HepG2 (cell line): ENCODE measurements at regions not wholly inside any gene's neighbourhood (a gene's known extent, or its start where the extent isn't known, plus 50 kb on each side); places are given as distances from the start of the nearest gene placed in this dataset.

ENCODE experiments used
- ATAC-seq: fragments of 200-7000 bp; cut with Tn5 transposase; 3 replicates; pipeline ENCODE4 v1.9.1; 2020; ENCODE audit warnings: mild to moderate bottlenecking, moderate library complexity
- BruUV-seq: library from RNA; stranded (reverse); fragments of 400-500 nt; replicated peaks from 2 replicates; lab custom pipeline; 2021; lab: Mats Ljungman, UMichigan
- CTCF ChIA-PET: fragments of 300-600 bp; formaldehyde crosslinking; extraction: SDS; loops from one replicate; lab custom pipeline; 2021; ENCODE audit warnings: low total read pairs, inconsistent platforms, low intra/inter-chr PET ratio; lab: Yijun Ruan, JAX
- POLR2A ChIA-PET: fragments of 350-600 bp; sonication (Branson Sonifier 250); formaldehyde crosslinking; loops from one replicate; lab custom pipeline; 2020; ENCODE audit warnings: antibody characterized with exemption, inconsistent platforms; lab: Yijun Ruan, JAX
- DNase-seq: peaks from one replicate; pipeline ENCODE4 v3.0.0-alpha.2; 2015; ENCODE audit warnings: low spot score
- FAIRE-seq: peaks from 3 replicates; lab custom pipeline; 2011; peaks lifted over from hg19 to GRCh38; lab: Jason Lieb, UNC
- H2AFZ ChIP-seq: one replicate; pipeline ENCODE4 v1.6.1; 2011; ENCODE audit warnings: low read length, inconsistent platforms
- H3K27ac ChIP-seq: fragments of 300-600 bp; 3 replicates; pipeline ENCODE4 v1.8.0; 2011; ENCODE audit warnings: mixed run types, mild to moderate bottlenecking, mixed read lengths, low read length, inconsistent platforms; ENCODE audit not compliant: insufficient read depth; ENCODE audit errors: extremely low read length
- H3K27me3 ChIP-seq, 2 experiments: fragments of 200-600 bp in 1 of 2; 2 replicates in 1 of 2; 3 replicates in 1 of 2; pipeline versions ENCODE4 v1.6.0 to v1.8.0; 2011; ENCODE audit warnings: low read length in 2 of 2, mild to moderate bottlenecking in 2 of 2, moderate library complexity in 2 of 2, inconsistent platforms in 1 of 2; ENCODE audit not compliant: insufficient read depth in 2 of 2, control insufficient read depth in 1 of 2
- H3K36me3 ChIP-seq, 2 experiments: fragments of 200-600 bp in 1 of 2; replicated peaks in 1 of 2; 2 replicates in 1 of 2; 3 replicates in 1 of 2; pipeline versions ENCODE4 v1.5.1 to v1.8.0; 2011; ENCODE audit warnings: low read length in 2 of 2, inconsistent platforms in 1 of 2; ENCODE audit not compliant: insufficient read depth in 2 of 2, control insufficient read depth in 1 of 2
- H3K4me1 ChIP-seq: 2 replicates; pipeline ENCODE4 v1.5.1; 2012; ENCODE audit warnings: low read length, inconsistent platforms; ENCODE audit not compliant: insufficient read depth
- H3K4me2 ChIP-seq: 2 replicates; pipeline ENCODE4 v1.6.0; 2011; ENCODE audit warnings: low read depth, low read length, inconsistent platforms
- H3K4me3 ChIP-seq, 3 experiments: fragments of 200-600 bp in 1 of 3; sonication (generic), shearing (Covaris generic) in 1 of 3; replicated peaks in 1 of 3; 2 replicates each; pipeline ENCODE4 v1.5.1; 2011 to 2016; ENCODE audit warnings: low read length in 3 of 3, inconsistent platforms in 2 of 3, low read depth in 2 of 3, mild to moderate bottlenecking in 2 of 3, control low read depth in 1 of 3, mixed read lengths in 1 of 3; ENCODE audit not compliant: insufficient read depth in 1 of 3
- H3K79me2 ChIP-seq: one replicate; pipeline ENCODE4 v1.6.1; 2011; ENCODE audit warnings: low read length, inconsistent platforms; ENCODE audit not compliant: insufficient read depth
- H3K9ac ChIP-seq: 2 replicates; pipeline ENCODE4 v1.6.0; 2011; ENCODE audit warnings: mild to moderate bottlenecking, low read depth, low read length, inconsistent platforms; ENCODE audit not compliant: insufficient read depth
- H3K9me3 ChIP-seq: 2 replicates; pipeline ENCODE4 v1.5.1; 2012; ENCODE audit warnings: mild to moderate bottlenecking, low read length
- H4K20me1 ChIP-seq: 2 replicates; pipeline ENCODE4 v1.6.0; 2011; ENCODE audit warnings: inconsistent platforms, mild to moderate bottlenecking, low read length, moderate library complexity; ENCODE audit not compliant: insufficient read depth
- CEBPB ChIP-seq: IDR thresholded peaks from 2 replicates; pipeline ENCODE4 v1.6.1; 2011; ENCODE audit warnings: low read depth, low read length, improper control_type of control experiment, borderline replicate concordance
- MAFK ChIP-seq, 2 experiments: IDR thresholded peaks in 1 of 2; conservative IDR thresholded peaks in 1 of 2; 2 replicates each; pipeline ENCODE4 v1.6.1; 2011; ENCODE audit warnings: improper control_type of control experiment in 2 of 2, low read length in 2 of 2
- PPARG ChIP-seq: conservative IDR thresholded peaks from 2 replicates; pipeline ENCODE4 v1.6.1; 2016; ENCODE audit warnings: missing biosample characterization, missing genetic modification reagents
- ZFP41 ChIP-seq: sonication (generic); formaldehyde crosslinking; IDR thresholded peaks from 2 replicates; pipeline ENCODE4 v1.4.0; 2020; ENCODE audit warnings: mild to moderate bottlenecking, missing genetic modification reagents, borderline replicate concordance
- WGBS: methylation state at CpG from one replicate; pipeline ENCODE4 v1.1.6; 2017; ENCODE audit warnings: low lambda C conversion rate; 5-methylcytosine and 5-hydroxymethylcytosine counted together
- in situ Hi-C: cut with HindIII; loops from 2 replicates; pipeline ENCODE4 v1.10.0; 2017; ENCODE audit warnings: low pct_unique_long_range_greater_than_20kb; ENCODE audit not compliant: extremely low pct_ligation_motif_present
- intact Hi-C: fragments of 100-400 bp; cut with micrococcal nuclease; formaldehyde crosslinking; loops from one replicate; pipeline ENCODE4 v1.10.0; 2022; ENCODE audit not compliant: unreplicated experiment

GRCh38 chr5:100188339-100188738 lies 346.8 kb upstream of the FAM174A start:
- no peak overlapping the region for H3K4me2 ChIP-seq
- no peak overlapping the region for H3K9ac ChIP-seq
- no peaks in the 10 kb centered on the region for H3K36me3 ChIP-seq
- no peaks in the 10 kb centered on the region for H3K27me3 ChIP-seq
- no TSS peak for BruUV-seq
- H3K9me3 ChIP-seq: no peaks in the 10 kb centered on the region
- no peaks in the 10 kb centered on the region for H4K20me1 ChIP-seq
- DNase-seq (no peak), FAIRE-seq (no peak), ATAC-seq (no peak)
- WGBS: 37% methylated on average over 3 of the region's 3 CpGs
- POLR2A ChIA-PET: no interaction called here
- in situ Hi-C loops: no loop called here
- H2AFZ ChIP-seq: no peak overlapping the region
- TF ChIP-seq CEBPB (peak; percentile 62), PPARG (CRISPR knock-in tag) (no peak)
- CTCF ChIA-PET: no interaction called here
- H3K4me1 ChIP-seq: no peaks in the 10 kb centered on the region
- H3K4me3 ChIP-seq: no peak overlapping the region
- H3K27ac ChIP-seq: no peak overlapping the region
- intact Hi-C loops: no loop called here
- H3K79me2 ChIP-seq: no peaks in the 10 kb centered on the region

GRCh38 chr5:100186181-100186580 lies 349.0 kb upstream of the FAM174A start:
- DNase-seq (no peak), ATAC-seq (no peak), FAIRE-seq (no peak)
- Histone ChIP-seq H3K79me2 (no peaks in the 10 kb centered on the region), H3K4me3 (no peak overlapping the region), H3K27me3 (no peaks in the 10 kb centered on the region), H4K20me1 (no peaks in the 10 kb centered on the region), H3K9ac (no peak overlapping the region), H2AFZ (no peak overlapping the region), H3K9me3 (no peaks in the 10 kb centered on the region), H3K4me2 (no peak overlapping the region), H3K36me3 (no peaks in the 10 kb centered on the region), H3K27ac (no peak overlapping the region), H3K4me1 (no peaks in the 10 kb centered on the region)
- intact Hi-C loops (no loop called here), in situ Hi-C loops (no loop called here)
- ChIA-PET CTCF (no interaction called here), POLR2A (no interaction called here)
- no peak for TF ChIP-seq ZFP41
- peak in 1 of 2 experiments; percentile 60; a peak in 3 of 4 replicates for TF ChIP-seq MAFK (conservative IDR thresholded peaks at IDR 0.05 in 1 of 2, IDR thresholded peaks at IDR 0.05 in 1 of 2; ENCODE audit: low read length in 2 of 2)
- 0% methylated on average over 2 of the region's 2 CpGs for WGBS
- BruUV-seq: no TSS peak
